NCI-H446 (cell line): ENCODE measurements at regions not wholly inside any gene's neighbourhood (a gene's known extent, or its start where the extent isn't known, plus 50 kb on each side); places are given as distances from the start of the nearest gene placed in this dataset.
A peak's percentile ranks its signal among the peaks of the same experiment; 100 is the strongest.

ENCODE experiments used
- DNase-seq, 2 experiments: peaks; one replicate each; lab custom pipeline; 2025; lab: John Stamatoyannopoulos, UW

- no peak for DNase-seq
Measured at GRCh38 chr2:145344076-145344724, 824.3 kb upstream of the ZEB2 start.

- DNase-seq: no peak
Measured at GRCh38 chr2:145343287-145343686, 823.4 kb upstream of the ZEB2 start.

GRCh38 chr2:145341536-145341935 is 821.6 kb upstream of the ZEB2 start:
- no peak for DNase-seq

GRCh38 chr2:145339646-145340045 is 819.7 kb upstream of the ZEB2 start:
- DNase-seq: no peak

GRCh38 chr2:145332210-145332898 is 812.4 kb upstream of the ZEB2 start:
- DNase-seq: no peak

- DNase-seq: no peak
Measured at GRCh38 chr2:145329971-145330370, 810.1 kb upstream of the ZEB2 start.

- no peak for DNase-seq
Measured at GRCh38 chr2:145325485-145325884, 805.6 kb upstream of the ZEB2 start.

GRCh38 chr2:145324748-145325147 is 804.8 kb upstream of the ZEB2 start:
- DNase-seq: no peak

GRCh38 chr2:145323512-145323911 is 803.6 kb upstream of the ZEB2 start:
- DNase-seq: no peak

GRCh38 chr2:145321344-145321743 is 801.4 kb upstream of the ZEB2 start:
- DNase-seq: no peak

GRCh38 chr2:145316496-145316895 is 796.6 kb upstream of the ZEB2 start:
- no peak for DNase-seq

GRCh38 chr2:145315053-145315452 is 795.1 kb upstream of the ZEB2 start:
- no peak for DNase-seq

- DNase-seq: no peak
Measured at GRCh38 chr2:145314119-145314633, 794.3 kb upstream of the ZEB2 start.

GRCh38 chr2:145305889-145306288 is 786.0 kb upstream of the ZEB2 start:
- DNase-seq: no peak

- DNase-seq: no peak
Measured at GRCh38 chr2:145304501-145304900, 784.6 kb upstream of the ZEB2 start.

GRCh38 chr2:145303536-145303935 is 783.6 kb upstream of the ZEB2 start:
- no peak for DNase-seq

- DNase-seq: no peak
Measured at GRCh38 chr2:145302886-145303285, 783.0 kb upstream of the ZEB2 start.

- no peak for DNase-seq
Measured at GRCh38 chr2:145302451-145302850, 782.5 kb upstream of the ZEB2 start.

- DNase-seq: no peak
Measured at GRCh38 chr2:145299368-145299767, 779.4 kb upstream of the ZEB2 start.

GRCh38 chr2:145292166-145292565 is 772.2 kb upstream of the ZEB2 start:
- no peak for DNase-seq

GRCh38 chr2:145290986-145291385 is 771.1 kb upstream of the ZEB2 start:
- DNase-seq: peak; percentile 5 to 23

GRCh38 chr2:145289946-145290345 is 770.0 kb upstream of the ZEB2 start:
- peak in 1 of 2 experiments; percentile 10 for DNase-seq

- no peak for DNase-seq
Measured at GRCh38 chr2:145288650-145289496, 769.0 kb upstream of the ZEB2 start.
